HEK293 (cell line): ENCODE measurements at regions not wholly inside any gene's neighbourhood (a gene's known extent, or its start where the extent isn't known, plus 50 kb on each side); places are given as distances from the start of the nearest gene placed in this dataset.

Experiments used
- CTCF ChIA-PET: fragments of 350-600 bp; formaldehyde crosslinking; extraction: SDS; loops from one replicate; lab custom pipeline; 2021; ENCODE audit warnings: antibody characterized with exemption; lab: Yijun Ruan, JAX
- POLR2A ChIA-PET: fragments of 300-600 bp; formaldehyde crosslinking; extraction: SDS; loops from one replicate; lab custom pipeline; 2020; ENCODE audit warnings: antibody characterized with exemption, inconsistent platforms; lab: Yijun Ruan, JAX
- H3K27ac ChIP-seq: fragments of 200-500 bp; sonication (Bioruptor generic); 2 replicates; pipeline ENCODE4 v1.5.1; 2014; ENCODE audit warnings: low read depth, low read length, control low read depth, inconsistent platforms; ENCODE audit errors: extremely low read depth
- H3K36me3 ChIP-seq, 2 experiments: fragments of 200-500 bp in 1 of 2; sonication (Bioruptor generic) in 1 of 2; 1 replicate in 1 of 2; 2 replicates in 1 of 2; pipeline ENCODE4 v1.5.1; 2014 to 2017; ENCODE audit warnings: inconsistent platforms in 2 of 2, low read length in 2 of 2; ENCODE audit not compliant: control insufficient read depth in 2 of 2, insufficient read depth in 1 of 2
- H3K4me1 ChIP-seq: fragments of 200-500 bp; sonication (Bioruptor generic); 2 replicates; pipeline ENCODE4 v1.5.1; 2014; ENCODE audit warnings: mild to moderate bottlenecking, low read length, inconsistent platforms; ENCODE audit not compliant: control insufficient read depth, insufficient read depth
- H3K4me3 ChIP-seq: 2 replicates; pipeline ENCODE4 v1.5.1; 2011; ENCODE audit warnings: low read depth, mild to moderate bottlenecking, control low read depth, low read length, moderate library complexity
- H3K9me3 ChIP-seq: fragments of 200-500 bp; sonication (Bioruptor generic); 2 replicates; pipeline ENCODE4 v1.5.1; 2014; ENCODE audit warnings: low read depth, low read length, inconsistent platforms; ENCODE audit not compliant: control insufficient read depth, insufficient read depth
- GFI1B ChIP-seq: fragments of 450-650 bp; formaldehyde crosslinking; IDR thresholded peaks from 2 replicates; pipeline ENCODE4 v1.5.1; 2016; ENCODE audit warnings: missing biosample characterization, missing genetic modification characterization
- MYNN ChIP-seq: fragments of 450-650 bp; formaldehyde crosslinking; IDR thresholded peaks from 2 replicates; pipeline ENCODE4 v1.5.1; 2016; ENCODE audit warnings: missing biosample characterization, missing genetic modification characterization, borderline replicate concordance
- RBAK ChIP-seq: fragments of 450-650 bp; formaldehyde crosslinking; IDR thresholded peaks from 2 replicates; pipeline ENCODE4 v1.5.1; 2016; ENCODE audit warnings: missing biosample characterization, missing genetic modification characterization
- REPIN1 ChIP-seq: fragments of 450-650 bp; formaldehyde crosslinking; IDR thresholded peaks from 2 replicates; pipeline ENCODE4 v1.5.1; 2017; ENCODE audit warnings: missing biosample characterization, missing genetic modification characterization, low read depth
- TRIM28 ChIP-seq: IDR thresholded peaks from 2 replicates; pipeline ENCODE4 v1.6.1; 2011; ENCODE audit warnings: low read length, control low read depth, borderline replicate concordance
- ZBTB8A ChIP-seq: fragments of 450-650 bp; formaldehyde crosslinking; IDR thresholded peaks from 2 replicates; pipeline ENCODE4 v1.5.1; 2016; ENCODE audit warnings: missing biosample characterization, missing genetic modification characterization
- ZNF121 ChIP-seq: fragments of 450-650 bp; formaldehyde crosslinking; IDR thresholded peaks from 2 replicates; pipeline ENCODE4 v1.5.1; 2016; ENCODE audit warnings: missing biosample characterization, missing genetic modification characterization
- ZNF133 ChIP-seq: fragments of 450-650 bp; formaldehyde crosslinking; IDR thresholded peaks from 2 replicates; pipeline ENCODE4 v1.5.1; 2016; ENCODE audit warnings: missing biosample characterization, missing genetic modification characterization
- ZNF23 ChIP-seq: fragments of 450-650 bp; formaldehyde crosslinking; IDR thresholded peaks from 2 replicates; pipeline ENCODE4 v1.5.1; 2016; ENCODE audit warnings: missing biosample characterization, missing genetic modification characterization, borderline replicate concordance
- ZNF311 ChIP-seq: fragments of 450-650 bp; formaldehyde crosslinking; IDR thresholded peaks from 2 replicates; pipeline ENCODE4 v1.5.1; 2017; ENCODE audit warnings: missing biosample characterization, missing genetic modification characterization, borderline replicate concordance
- ZNF600 ChIP-seq: fragments of 450-650 bp; formaldehyde crosslinking; IDR thresholded peaks from 2 replicates; pipeline ENCODE4 v1.5.1; 2016; ENCODE audit warnings: missing biosample characterization, missing genetic modification characterization
- TF ChIP-seq, protein P1 (sequence below): fragments of 450-650 bp; formaldehyde crosslinking; IDR thresholded peaks from 2 replicates; pipeline ENCODE4 v1.5.1; 2016; ENCODE audit warnings: missing biosample characterization, missing genetic modification characterization
- TF ChIP-seq, protein P2 (sequence below): fragments of 450-650 bp; formaldehyde crosslinking; IDR thresholded peaks from 2 replicates; pipeline ENCODE4 v1.5.1; 2016; ENCODE audit warnings: missing biosample characterization, missing genetic modification characterization
- TF ChIP-seq, protein P3 (sequence below): fragments of 450-650 bp; formaldehyde crosslinking; IDR thresholded peaks from 2 replicates; pipeline ENCODE4 v1.5.1; 2016; ENCODE audit warnings: missing biosample characterization, missing genetic modification characterization
- TF ChIP-seq, protein P4 (sequence below): fragments of 450-650 bp; formaldehyde crosslinking; IDR thresholded peaks from 2 replicates; pipeline ENCODE4 v1.5.1; 2016; ENCODE audit warnings: missing biosample characterization, missing genetic modification characterization
- TF ChIP-seq, protein P5 (sequence below): sonication (generic); formaldehyde crosslinking; IDR thresholded peaks from 2 replicates; pipeline ENCODE4 v1.8.1; 2022; ENCODE audit warnings: mild to moderate bottlenecking, moderate library complexity, missing genetic modification reagents

DNA sequence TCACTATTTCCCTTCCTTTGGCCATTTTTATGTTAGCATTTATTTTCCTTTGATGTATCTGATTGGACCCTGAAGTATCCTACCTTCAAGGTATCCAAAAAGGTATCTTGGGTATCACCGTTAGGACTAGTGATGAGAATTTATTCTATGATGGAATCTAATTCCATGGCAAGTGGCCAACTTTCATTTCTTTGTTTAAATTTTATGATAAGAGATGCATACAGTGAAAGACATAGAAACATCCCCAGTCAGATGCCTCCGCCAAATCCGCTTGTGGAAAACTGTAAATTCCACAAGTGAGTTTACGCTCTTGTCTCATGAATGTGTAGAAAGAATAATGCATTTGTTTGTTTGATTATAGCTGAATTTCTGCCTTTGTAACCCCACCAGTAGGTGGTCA is 153.7 kb upstream of the NR2F2 start (continued):
- no peak for TF ChIP-seq RBAK (tag by site-specific recombination)
- no peak for TF ChIP-seq GFI1B (tag by site-specific recombination)
- TF ChIP-seq ZNF121 (tag by site-specific recombination) = no peak
- no peak for TF ChIP-seq ZNF133 (tag by site-specific recombination)
- TF ChIP-seq, protein P1, sequence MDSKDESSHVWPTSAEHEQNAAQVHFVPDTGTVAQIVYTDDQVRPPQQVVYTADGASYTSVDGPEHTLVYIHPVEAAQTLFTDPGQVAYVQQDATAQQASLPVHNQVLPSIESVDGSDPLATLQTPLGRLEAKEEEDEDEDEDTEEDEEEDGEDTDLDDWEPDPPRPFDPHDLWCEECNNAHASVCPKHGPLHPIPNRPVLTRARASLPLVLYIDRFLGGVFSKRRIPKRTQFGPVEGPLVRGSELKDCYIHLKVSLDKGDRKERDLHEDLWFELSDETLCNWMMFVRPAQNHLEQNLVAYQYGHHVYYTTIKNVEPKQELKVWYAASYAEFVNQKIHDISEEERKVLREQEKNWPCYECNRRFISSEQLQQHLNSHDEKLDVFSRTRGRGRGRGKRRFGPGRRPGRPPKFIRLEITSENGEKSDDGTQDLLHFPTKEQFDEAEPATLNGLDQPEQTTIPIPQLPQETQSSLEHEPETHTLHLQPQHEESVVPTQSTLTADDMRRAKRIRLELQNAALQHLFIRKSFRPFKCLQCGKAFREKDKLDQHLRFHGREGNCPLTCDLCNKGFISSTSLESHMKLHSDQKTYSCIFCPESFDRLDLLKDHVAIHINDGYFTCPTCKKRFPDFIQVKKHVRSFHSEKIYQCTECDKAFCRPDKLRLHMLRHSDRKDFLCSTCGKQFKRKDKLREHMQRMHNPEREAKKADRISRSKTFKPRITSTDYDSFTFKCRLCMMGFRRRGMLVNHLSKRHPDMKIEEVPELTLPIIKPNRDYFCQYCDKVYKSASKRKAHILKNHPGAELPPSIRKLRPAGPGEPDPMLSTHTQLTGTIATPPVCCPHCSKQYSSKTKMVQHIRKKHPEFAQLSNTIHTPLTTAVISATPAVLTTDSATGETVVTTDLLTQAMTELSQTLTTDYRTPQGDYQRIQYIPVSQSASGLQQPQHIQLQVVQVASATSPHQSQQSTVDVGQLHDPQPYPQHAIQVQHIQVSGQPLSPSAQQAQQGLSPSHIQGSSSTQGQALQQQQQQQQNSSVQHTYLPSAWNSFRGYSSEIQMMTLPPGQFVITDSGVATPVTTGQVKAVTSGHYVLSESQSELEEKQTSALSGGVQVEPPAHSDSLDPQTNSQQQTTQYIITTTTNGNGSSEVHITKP (tag by site-specific recombination) = no peak
- TF ChIP-seq, protein P2, sequence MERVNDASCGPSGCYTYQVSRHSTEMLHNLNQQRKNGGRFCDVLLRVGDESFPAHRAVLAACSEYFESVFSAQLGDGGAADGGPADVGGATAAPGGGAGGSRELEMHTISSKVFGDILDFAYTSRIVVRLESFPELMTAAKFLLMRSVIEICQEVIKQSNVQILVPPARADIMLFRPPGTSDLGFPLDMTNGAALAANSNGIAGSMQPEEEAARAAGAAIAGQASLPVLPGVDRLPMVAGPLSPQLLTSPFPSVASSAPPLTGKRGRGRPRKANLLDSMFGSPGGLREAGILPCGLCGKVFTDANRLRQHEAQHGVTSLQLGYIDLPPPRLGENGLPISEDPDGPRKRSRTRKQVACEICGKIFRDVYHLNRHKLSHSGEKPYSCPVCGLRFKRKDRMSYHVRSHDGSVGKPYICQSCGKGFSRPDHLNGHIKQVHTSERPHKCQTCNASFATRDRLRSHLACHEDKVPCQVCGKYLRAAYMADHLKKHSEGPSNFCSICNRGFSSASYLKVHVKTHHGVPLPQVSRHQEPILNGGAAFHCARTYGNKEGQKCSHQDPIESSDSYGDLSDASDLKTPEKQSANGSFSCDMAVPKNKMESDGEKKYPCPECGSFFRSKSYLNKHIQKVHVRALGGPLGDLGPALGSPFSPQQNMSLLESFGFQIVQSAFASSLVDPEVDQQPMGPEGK (tag by site-specific recombination) = no peak
- no peak for TF ChIP-seq MYNN
- TF ChIP-seq REPIN1 (tag by site-specific recombination) = no peak
- no peak for TF ChIP-seq TRIM28
- TF ChIP-seq, protein P3, sequence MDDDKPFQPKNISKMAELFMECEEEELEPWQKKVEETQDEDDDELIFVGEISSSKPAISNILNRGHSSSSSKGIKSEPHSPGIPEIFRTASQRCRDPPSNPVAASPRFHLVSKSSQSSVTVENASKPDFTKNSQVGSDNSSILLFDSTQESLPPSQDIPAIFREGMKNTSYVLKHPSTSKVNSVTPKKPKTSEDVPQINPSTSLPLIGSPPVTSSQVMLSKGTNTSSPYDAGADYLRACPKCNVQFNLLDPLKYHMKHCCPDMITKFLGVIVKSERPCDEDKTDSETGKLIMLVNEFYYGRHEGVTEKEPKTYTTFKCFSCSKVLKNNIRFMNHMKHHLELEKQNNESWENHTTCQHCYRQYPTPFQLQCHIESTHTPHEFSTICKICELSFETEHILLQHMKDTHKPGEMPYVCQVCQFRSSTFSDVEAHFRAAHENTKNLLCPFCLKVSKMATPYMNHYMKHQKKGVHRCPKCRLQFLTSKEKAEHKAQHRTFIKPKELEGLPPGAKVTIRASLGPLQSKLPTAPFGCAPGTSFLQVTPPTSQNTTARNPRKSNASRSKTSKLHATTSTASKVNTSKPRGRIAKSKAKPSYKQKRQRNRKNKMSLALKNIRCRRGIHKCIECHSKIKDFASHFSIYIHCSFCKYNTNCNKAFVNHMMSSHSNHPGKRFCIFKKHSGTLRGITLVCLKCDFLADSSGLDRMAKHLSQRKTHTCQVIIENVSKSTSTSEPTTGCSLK (tag by site-specific recombination) = no peak
- no peak for TF ChIP-seq ZNF23
- no peak for TF ChIP-seq ZNF311 (tag by site-specific recombination)
- TF ChIP-seq, protein P4, sequence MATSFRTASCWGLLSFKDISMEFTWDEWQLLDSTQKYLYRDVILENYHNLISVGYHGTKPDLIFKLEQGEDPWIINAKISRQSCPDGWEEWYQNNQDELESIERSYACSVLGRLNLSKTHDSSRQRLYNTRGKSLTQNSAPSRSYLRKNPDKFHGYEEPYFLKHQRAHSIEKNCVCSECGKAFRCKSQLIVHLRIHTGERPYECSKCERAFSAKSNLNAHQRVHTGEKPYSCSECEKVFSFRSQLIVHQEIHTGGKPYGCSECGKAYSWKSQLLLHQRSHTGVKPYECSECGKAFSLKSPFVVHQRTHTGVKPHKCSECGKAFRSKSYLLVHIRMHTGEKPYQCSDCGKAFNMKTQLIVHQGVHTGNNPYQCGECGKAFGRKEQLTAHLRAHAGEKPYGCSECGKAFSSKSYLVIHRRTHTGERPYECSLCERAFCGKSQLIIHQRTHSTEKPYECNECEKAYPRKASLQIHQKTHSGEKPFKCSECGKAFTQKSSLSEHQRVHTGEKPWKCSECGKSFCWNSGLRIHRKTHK (tag by site-specific recombination) = no peak

DNA sequence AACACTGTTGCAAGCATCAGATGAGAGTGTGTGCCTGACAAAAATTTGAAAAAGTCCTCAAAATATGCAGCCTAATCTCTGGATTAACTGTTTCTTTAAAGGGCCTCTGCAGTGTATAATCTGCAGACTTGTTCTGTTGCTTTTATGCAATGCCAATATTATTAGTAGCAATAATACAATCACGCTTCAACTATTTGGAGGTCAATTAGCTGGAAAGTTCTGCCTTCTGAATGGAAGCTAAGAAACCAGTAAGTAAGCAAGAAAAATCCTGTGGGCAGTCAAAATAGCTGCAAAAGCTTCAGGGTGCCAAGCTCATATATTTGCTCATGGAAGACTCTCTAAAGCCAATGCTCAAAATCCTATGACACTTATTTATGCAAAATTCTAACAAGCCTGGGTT is 153.2 kb upstream of the NR2F2 start:
- Histone ChIP-seq H3K4me1 (peaks cover 2% of the 10 kb centered on the region), H3K36me3 (no peaks in the 10 kb centered on the region), H3K27ac (no peak overlapping the region), H3K9me3 (no peaks in the 10 kb centered on the region), H3K4me3 (no peak overlapping the region)
- POLR2A ChIA-PET = no interaction called here
- TF ChIP-seq ZNF600 (tag by site-specific recombination) = no peak
- TF ChIP-seq ZBTB8A (tag by site-specific recombination) = no peak
- TF ChIP-seq, protein P5, sequence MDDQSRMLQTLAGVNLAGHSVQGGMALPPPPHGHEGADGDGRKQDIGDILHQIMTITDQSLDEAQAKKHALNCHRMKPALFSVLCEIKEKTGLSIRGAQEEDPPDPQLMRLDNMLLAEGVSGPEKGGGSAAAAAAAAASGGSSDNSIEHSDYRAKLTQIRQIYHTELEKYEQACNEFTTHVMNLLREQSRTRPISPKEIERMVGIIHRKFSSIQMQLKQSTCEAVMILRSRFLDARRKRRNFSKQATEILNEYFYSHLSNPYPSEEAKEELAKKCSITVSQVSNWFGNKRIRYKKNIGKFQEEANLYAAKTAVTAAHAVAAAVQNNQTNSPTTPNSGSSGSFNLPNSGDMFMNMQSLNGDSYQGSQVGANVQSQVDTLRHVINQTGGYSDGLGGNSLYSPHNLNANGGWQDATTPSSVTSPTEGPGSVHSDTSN = no peak
- CTCF ChIA-PET = interaction anchor here (0.6 kb wide), 1 partner anchor 59 kb away, joined by 3 read pairs; no protein-coding TSS in a partner anchor
